Sigmoid colon (tissue), 4 donors: ENCODE measurements at regions not wholly inside any gene's neighbourhood (a gene's known extent, or its start where the extent isn't known, plus 50 kb on each side); places are given as distances from the start of the nearest gene placed in this dataset.

Experiments
- CTCF ChIP-seq, 4 experiments: fragments of 450-650 bp in 3 of 4; fragments of 200-600 bp in 1 of 4; IDR thresholded peaks; one replicate each; pipeline ENCODE4 v1.5.1; 2016 to 2019; ENCODE audit warnings: antibody characterized with exemption in 4 of 4, mild to moderate bottlenecking in 3 of 4, moderate library complexity in 2 of 4
- EP300 ChIP-seq, 4 donors: sonication (generic); formaldehyde crosslinking; IDR thresholded peaks; one replicate each; pipeline ENCODE4 v1.6.1; 2017; ENCODE audit warnings: antibody characterized with exemption in 4 of 4
- POLR2AphosphoS5 ChIP-seq, 4 donors: sonication (generic); formaldehyde crosslinking; IDR thresholded peaks; one replicate each; pipeline ENCODE4 v1.6.1; 2017; ENCODE audit warnings: antibody characterized with exemption in 4 of 4

GRCh38 chr5:179432547-179432946 lies 87.3 kb upstream of the ADAMTS2 start:
- no peak for TF ChIP-seq POLR2AphosphoS5 (IDR thresholded peaks at IDR 0.05)
- TF ChIP-seq EP300 (IDR thresholded peaks at IDR 0.05), result no peak
- no peak for TF ChIP-seq CTCF (IDR thresholded peaks at IDR 0.05)
